GM12872 (cell line): ENCODE measurements at regions not wholly inside any gene's neighbourhood (a gene's known extent, or its start where the extent isn't known, plus 50 kb on each side); places are given as distances from the start of the nearest gene placed in this dataset.

Experiments used
- CTCF ChIP-seq: IDR thresholded peaks from 3 replicates; pipeline ENCODE4 v1.5.1; 2011; ENCODE audit warnings: low read depth, mild to moderate bottlenecking, low read length, moderate library complexity; ENCODE audit not compliant: insufficient read depth

- no peak for TF ChIP-seq CTCF
Measured at GRCh38 chr14:88961214-88961613, 136.8 kb downstream of the TTC8 start.

GRCh38 chr14:88962356-88962755 is 137.9 kb downstream of the TTC8 start:
- TF ChIP-seq CTCF = no peak

- TF ChIP-seq CTCF = no peak
Measured at GRCh38 chr14:88967299-88967698, 142.8 kb downstream of the TTC8 start.

GRCh38 chr14:88975043-88975830 is 150.8 kb downstream of the TTC8 start:
- no peak for TF ChIP-seq CTCF

- TF ChIP-seq CTCF = no peak
Measured at GRCh38 chr14:88975926-88976325, 151.5 kb downstream of the TTC8 start.

- no peak for TF ChIP-seq CTCF
Measured at GRCh38 chr14:88981948-88982347, 157.5 kb downstream of the TTC8 start.

GRCh38 chr14:88983755-88984154 is 159.3 kb downstream of the TTC8 start:
- TF ChIP-seq CTCF = no peak
